NOMO-1 (cell line): ENCODE measurements at regions not wholly inside any gene's neighbourhood (a gene's known extent, or its start where the extent isn't known, plus 50 kb on each side); places are given as distances from the start of the nearest gene placed in this dataset.

Experiments used
- DNase-seq, 2 experiments: peaks; one replicate each; lab custom pipeline; 2025; ENCODE audit not compliant: unreplicated experiment in 2 of 2; lab: John Stamatoyannopoulos, UW

- DNase-seq = no peak
Observed at GRCh38 chr1:30035522-30036228, 687.7 kb downstream of the MATN1 start.

- no peak for DNase-seq
Observed at GRCh38 chr1:30034627-30035521, 688.5 kb downstream of the MATN1 start.

- DNase-seq = no peak
Observed at GRCh38 chr1:30034105-30034626, 689.2 kb downstream of the MATN1 start.

GRCh38 chr1:30033256-30034104 lies 689.9 kb downstream of the MATN1 start:
- DNase-seq = no peak

- DNase-seq = no peak
Observed at GRCh38 chr1:30032302-30032701, 691.1 kb downstream of the MATN1 start.

- no peak for DNase-seq
Observed at GRCh38 chr1:30029677-30030076, 693.7 kb downstream of the MATN1 start.

- no peak for DNase-seq
Observed at GRCh38 chr1:30028939-30029338, 694.4 kb downstream of the MATN1 start.

- no peak for DNase-seq
Observed at GRCh38 chr1:30028283-30028682, 695.1 kb downstream of the MATN1 start.

GRCh38 chr1:30027247-30027646 lies 696.1 kb downstream of the MATN1 start:
- no peak for DNase-seq

- no peak for DNase-seq
Observed at GRCh38 chr1:30024411-30025195, 698.8 kb downstream of the MATN1 start.

GRCh38 chr1:30023339-30024022 lies 699.9 kb downstream of the MATN1 start:
- no peak for DNase-seq

- no peak for DNase-seq
Observed at GRCh38 chr1:30014031-30014430, 709.4 kb downstream of the MATN1 start.

GRCh38 chr1:30012455-30013440 lies 710.6 kb downstream of the MATN1 start:
- DNase-seq = no peak

GRCh38 chr1:30011970-30012369 lies 711.4 kb downstream of the MATN1 start:
- no peak for DNase-seq

- no peak for DNase-seq
Observed at GRCh38 chr1:30010506-30011106, 712.8 kb downstream of the MATN1 start.

GRCh38 chr1:30009720-30010119 lies 713.7 kb downstream of the MATN1 start:
- DNase-seq = no peak

GRCh38 chr1:30008998-30009657 lies 714.3 kb downstream of the MATN1 start:
- no peak for DNase-seq
